DMS153 treated with DMSO at 0.1 percent for 48 hours (cell line): ENCODE measurements at regions not wholly inside any gene's neighbourhood (a gene's known extent, or its start where the extent isn't known, plus 50 kb on each side); places are given as distances from the start of the nearest gene placed in this dataset.

Experiments used
- DNase-seq: peaks from one replicate; lab custom pipeline; 2025; ENCODE audit not compliant: unreplicated experiment; lab: John Stamatoyannopoulos, UW

DNA sequence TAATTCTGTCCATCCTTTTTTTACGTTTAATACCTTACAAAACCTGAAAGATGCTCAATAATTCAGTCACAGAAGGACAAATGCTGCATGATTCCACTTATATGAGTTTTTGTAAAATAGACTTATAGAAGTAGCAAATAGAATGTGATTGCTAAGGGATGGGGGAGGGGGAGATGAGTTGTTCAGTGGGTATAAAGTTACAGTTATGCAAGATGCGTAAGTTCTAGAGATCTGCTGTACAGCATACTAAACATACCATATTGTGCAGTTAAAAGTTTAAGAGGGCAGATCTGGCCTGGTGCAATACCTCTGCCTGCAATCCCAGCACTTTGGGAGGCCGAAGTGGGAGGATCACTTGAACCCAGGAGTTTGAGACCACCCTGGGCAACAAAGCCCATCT is 78.8 kb downstream of the TET3 start:
- DNase-seq, result no peak

DNA sequence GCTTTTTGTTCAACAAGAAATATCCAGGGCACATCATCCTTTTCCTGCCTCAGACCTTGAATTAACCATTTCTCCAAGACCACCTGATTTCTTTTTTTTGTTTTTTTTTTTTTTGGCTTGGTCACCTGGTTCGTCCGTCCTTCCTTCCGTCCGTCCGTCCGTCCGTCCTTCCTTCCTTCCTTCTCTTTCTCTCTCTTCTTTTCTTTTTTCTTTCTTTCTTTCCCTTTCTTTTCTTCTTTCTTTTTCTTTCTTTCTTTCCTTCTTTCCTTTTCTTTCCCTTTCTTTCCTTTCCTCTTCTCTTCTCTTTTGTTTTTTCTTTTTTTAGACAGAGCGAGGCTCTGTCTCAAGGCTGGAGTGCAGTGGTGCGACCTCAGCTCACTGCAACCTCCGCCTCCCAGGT is 80.7 kb downstream of the TET3 start:
- no peak for DNase-seq

GRCh38 chr2:74066491-74067203 is 81.1 kb downstream of the BOLA3 start:
- DNase-seq, result no peak

- DNase-seq, result no peak
Measured at GRCh38 chr2:74067221-74067747, 80.4 kb downstream of the BOLA3 start.

DNA sequence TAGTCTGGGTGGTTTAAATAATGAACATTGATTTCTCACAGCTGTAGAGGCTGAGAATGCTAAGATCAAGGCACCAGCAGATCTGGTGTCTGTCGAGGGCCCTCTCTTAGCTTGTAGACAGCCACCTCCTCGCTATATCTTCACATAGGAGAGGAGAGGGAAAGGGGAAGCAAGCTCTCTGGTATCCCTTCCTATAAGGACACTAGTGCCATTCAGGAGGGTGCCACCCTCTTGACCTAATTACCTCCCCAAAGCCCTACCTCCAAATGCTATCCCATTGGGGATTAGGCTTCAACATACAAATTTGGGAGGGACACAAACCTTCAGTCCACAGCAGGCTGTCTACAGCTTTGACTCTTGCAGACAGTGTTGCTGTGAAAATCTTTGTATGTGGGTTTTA is 76.7 kb downstream of the BOLA3 start:
- no peak for DNase-seq

DNA sequence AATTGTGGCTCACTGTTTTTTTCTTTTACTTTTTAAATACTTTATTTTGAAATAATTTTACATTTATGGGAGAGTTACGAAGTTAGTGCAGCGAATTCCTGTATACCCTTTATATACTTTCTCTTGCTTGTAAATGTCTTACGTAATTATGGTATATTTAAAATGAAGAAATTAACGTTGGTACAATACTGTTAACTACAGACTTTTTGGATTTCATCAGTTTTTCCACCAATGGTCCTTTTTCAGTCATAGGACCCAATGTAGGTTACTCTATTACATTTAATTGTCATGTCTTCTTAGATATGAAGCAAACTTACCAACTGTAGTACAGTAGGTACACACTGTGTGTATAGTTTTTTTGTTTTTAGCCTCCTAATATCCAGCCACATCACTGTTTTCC is 76.3 kb downstream of the BOLA3 start:
- no peak for DNase-seq

- no peak for DNase-seq
Measured at GRCh38 chr2:74072565-74072964, 75.1 kb downstream of the BOLA3 start.

GRCh38 chr2:74074487-74074886 is 73.2 kb downstream of the BOLA3 start:
- no peak for DNase-seq

GRCh38 chr2:74076074-74076470 is 71.6 kb downstream of the BOLA3 start:
- no peak for DNase-seq

DNA sequence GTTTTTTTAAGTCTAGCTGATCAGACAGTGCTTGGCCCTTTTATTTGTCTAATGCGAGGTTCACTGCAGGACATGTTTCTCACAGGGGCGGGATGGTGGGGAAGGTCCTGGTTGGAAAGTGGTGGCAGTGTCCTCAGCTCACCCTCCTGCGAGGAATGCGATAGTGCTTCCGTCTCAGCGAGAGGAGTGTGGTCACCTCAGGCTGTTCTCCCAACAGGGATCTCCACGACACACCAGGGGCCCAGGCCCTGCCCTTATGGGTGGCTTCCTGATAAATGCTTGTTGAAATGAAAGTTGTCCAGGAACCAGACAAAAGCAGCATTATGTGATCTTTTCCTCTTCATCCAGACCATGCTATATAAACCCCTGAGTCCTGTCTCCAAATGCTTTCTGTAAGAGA is 70.1 kb downstream of the BOLA3 start:
- no peak for DNase-seq

- no peak for DNase-seq
Measured at GRCh38 chr2:74078466-74078865, 69.2 kb downstream of the BOLA3 start.

- no peak for DNase-seq
Measured at GRCh38 chr2:74079522-74080341, 68.0 kb downstream of the BOLA3 start.

- DNase-seq, result no peak
Measured at GRCh38 chr2:74080346-74080745, 67.4 kb downstream of the BOLA3 start.

GRCh38 chr2:74081030-74081762 is 66.5 kb downstream of the BOLA3 start:
- DNase-seq, result no peak

- no peak for DNase-seq
Measured at GRCh38 chr2:74081763-74082110, 66.0 kb downstream of the BOLA3 start.

DNA sequence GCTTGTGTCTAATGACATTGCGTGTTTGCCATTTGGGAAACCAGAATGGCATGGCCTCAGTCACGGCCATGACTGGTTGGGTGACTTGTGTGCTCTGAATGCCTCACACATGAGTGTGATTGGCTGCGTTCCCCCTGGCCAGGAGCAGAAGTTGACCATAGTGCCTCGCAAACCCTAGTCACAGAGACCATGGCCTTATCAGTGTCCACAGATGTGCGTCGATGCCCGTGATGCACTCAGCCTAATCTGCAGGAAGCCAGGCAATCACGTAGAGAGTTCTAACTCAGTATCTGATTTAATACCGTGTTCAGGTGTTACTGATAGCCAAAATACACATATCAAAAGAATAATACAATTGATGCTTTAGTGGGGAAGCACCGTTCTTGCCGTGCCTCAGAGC is 64.0 kb downstream of the BOLA3 start:
- no peak for DNase-seq
